Prostate gland (tissue), 2 donors: ENCODE measurements at regions not wholly inside any gene's neighbourhood (a gene's known extent, or its start where the extent isn't known, plus 50 kb on each side); places are given as distances from the start of the nearest gene placed in this dataset.

Experiments
- DNase-seq: peaks from one replicate; pipeline ENCODE4 v3.0.0-alpha.2; 2019; ENCODE audit warnings: low spot score
- H3K27ac ChIP-seq, 2 donors: fragments of 200-600 bp; sonication (generic); 2 replicates each; pipeline ENCODE4 v1.5.1; 2017 to 2019
- H3K27me3 ChIP-seq: fragments of 200-600 bp; sonication (generic); replicated peaks from 2 replicates; pipeline ENCODE4 v1.5.1; 2019; ENCODE audit not compliant: insufficient read depth
- H3K36me3 ChIP-seq, 2 donors: fragments of 200-600 bp; sonication (generic); 1 replicate in 1 of 2; 2 replicates in 1 of 2; pipeline versions ENCODE4 v1.5.1 to v1.8.1; 2017 to 2019
- H3K4me1 ChIP-seq: fragments of 200-600 bp; sonication (generic); replicated peaks from 2 replicates; pipeline ENCODE4 v1.5.1; 2019
- H3K4me3 ChIP-seq, 2 donors: fragments of 200-600 bp; sonication (generic); 2 replicates each; pipeline ENCODE4 v1.5.1; 2017 to 2019
- H3K9me3 ChIP-seq: fragments of 200-600 bp; sonication (generic); 2 replicates; pipeline ENCODE4 v1.5.1; 2017
- POLR2A ChIP-seq: fragments of 450-650 bp; IDR thresholded peaks from one replicate; pipeline ENCODE4 v1.6.1; 2016; ENCODE audit warnings: antibody characterized with exemption, mild to moderate bottlenecking
- POLR2AphosphoS5 ChIP-seq: sonication (generic); formaldehyde crosslinking; IDR thresholded peaks from one replicate; pipeline ENCODE4 v1.6.1; 2017; ENCODE audit warnings: antibody characterized with exemption
- whole genome bisulfite sequencing: methylation state at CpG from one replicate; pipeline ENCODE4 v1.1.5; 2018; 5-methylcytosine and 5-hydroxymethylcytosine counted together
- intact Hi-C: fragments of 100-400 bp; cut with DNase I; formaldehyde crosslinking; loops from one replicate; pipeline ENCODE4 v1.14.2; 2022
- TF ChIP-seq, protein P1 (sequence below), 4 experiments: fragments of 200-600 bp in 2 of 4; fragments of 450-650 bp in 2 of 4; sonication (generic) in 2 of 4; IDR thresholded peaks; 1 replicate in 3 of 4; 2 replicates in 1 of 4; pipeline ENCODE4 v1.5.1; 2016 to 2019; ENCODE audit warnings: antibody characterized with exemption in 4 of 4, mild to moderate bottlenecking in 2 of 4, moderate library complexity in 2 of 4

DNA sequence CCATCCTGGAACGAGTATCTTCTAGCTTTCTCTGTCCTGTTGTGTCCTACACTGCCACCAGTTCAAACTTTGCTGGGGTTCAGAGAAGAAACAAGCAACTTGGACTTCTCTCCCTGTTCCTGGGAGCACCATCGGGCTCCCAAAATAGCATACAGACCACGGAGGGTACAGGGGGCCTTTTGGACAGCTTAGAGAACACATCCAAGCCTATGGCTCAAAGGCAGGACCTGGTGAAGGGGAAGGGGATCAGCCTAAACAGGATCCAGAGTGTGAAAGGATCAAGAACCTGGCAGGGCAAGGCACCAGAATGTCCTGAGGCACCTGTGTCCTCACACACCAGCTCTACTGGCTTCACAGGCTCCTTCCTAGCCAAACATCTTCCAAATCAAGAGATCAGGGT, 1336.5 kb downstream of the UQCRFS1 start:
- Histone ChIP-seq H3K36me3 (no peaks in the 10 kb centered on the region), H3K27ac (no peak overlapping the region), H3K9me3 (no peaks in the 10 kb centered on the region), H3K4me3 (no peak overlapping the region), H3K27me3 (no peaks in the 10 kb centered on the region), H3K4me1 (no peaks in the 10 kb centered on the region)
- no peak for DNase-seq
- intact Hi-C loops = no loop called here
- WGBS = 79% methylated on average over 3 of the region's 3 CpGs
- TF ChIP-seq, protein P1, sequence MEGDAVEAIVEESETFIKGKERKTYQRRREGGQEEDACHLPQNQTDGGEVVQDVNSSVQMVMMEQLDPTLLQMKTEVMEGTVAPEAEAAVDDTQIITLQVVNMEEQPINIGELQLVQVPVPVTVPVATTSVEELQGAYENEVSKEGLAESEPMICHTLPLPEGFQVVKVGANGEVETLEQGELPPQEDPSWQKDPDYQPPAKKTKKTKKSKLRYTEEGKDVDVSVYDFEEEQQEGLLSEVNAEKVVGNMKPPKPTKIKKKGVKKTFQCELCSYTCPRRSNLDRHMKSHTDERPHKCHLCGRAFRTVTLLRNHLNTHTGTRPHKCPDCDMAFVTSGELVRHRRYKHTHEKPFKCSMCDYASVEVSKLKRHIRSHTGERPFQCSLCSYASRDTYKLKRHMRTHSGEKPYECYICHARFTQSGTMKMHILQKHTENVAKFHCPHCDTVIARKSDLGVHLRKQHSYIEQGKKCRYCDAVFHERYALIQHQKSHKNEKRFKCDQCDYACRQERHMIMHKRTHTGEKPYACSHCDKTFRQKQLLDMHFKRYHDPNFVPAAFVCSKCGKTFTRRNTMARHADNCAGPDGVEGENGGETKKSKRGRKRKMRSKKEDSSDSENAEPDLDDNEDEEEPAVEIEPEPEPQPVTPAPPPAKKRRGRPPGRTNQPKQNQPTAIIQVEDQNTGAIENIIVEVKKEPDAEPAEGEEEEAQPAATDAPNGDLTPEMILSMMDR (IDR thresholded peaks at IDR 0.05) = no peak
- TF ChIP-seq POLR2AphosphoS5 (no peak), POLR2A (no peak)

DNA sequence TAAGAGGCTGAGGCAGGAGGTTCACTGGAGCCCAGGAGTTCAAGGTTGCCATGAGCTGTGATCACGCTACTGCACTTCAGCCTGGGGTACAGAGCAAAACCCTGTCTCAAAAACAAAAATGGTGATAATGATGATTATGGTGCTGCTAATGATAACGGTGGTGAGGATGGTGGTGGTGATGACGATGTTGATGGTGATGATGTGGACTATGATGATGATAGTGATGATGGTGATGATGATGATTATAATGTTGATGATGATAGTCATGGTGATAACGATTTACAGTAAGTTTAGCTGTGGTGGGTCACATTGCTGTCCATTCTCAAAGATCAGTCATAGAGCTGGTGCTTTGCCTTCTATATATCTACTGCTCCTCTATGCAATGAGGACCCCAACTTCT, 1340.6 kb downstream of the UQCRFS1 start:
- H3K36me3 ChIP-seq = no peaks in the 10 kb centered on the region
- intact Hi-C loops = no loop called here

DNA sequence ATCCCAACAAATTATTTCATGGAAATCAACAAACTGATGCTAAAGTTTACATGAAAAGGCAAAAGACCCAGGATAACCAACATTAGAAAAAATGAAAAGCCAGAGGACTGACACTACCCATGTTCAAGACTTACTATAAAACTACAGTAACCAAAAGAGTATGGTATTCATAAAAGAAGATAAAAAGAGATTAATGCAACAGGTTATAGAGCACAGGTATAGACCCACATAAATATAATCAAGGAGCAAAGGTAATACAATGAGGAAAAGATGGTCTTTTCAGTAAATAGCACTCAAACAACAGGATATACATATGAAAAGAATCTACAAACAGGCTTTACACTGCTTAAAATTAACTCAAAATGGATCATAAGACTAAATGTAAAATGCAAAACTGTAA, 1342.7 kb downstream of the UQCRFS1 start:
- Histone ChIP-seq H3K4me3 (no peak overlapping the region), H3K9me3 (no peaks in the 10 kb centered on the region), H3K27me3 (no peaks in the 10 kb centered on the region), H3K27ac (no peak overlapping the region), H3K36me3 (no peaks in the 10 kb centered on the region), H3K4me1 (no peaks in the 10 kb centered on the region)
- no peak for DNase-seq
- intact Hi-C loops = no loop called here
- no peak for TF ChIP-seq POLR2A
- TF ChIP-seq, protein P1 (IDR thresholded peaks at IDR 0.05) = no peak
- no peak for TF ChIP-seq POLR2AphosphoS5

More for the DNA sequence above, 1340.6 kb downstream of the UQCRFS1 start:
- no peak for DNase-seq
- TF ChIP-seq POLR2A (no peak), POLR2AphosphoS5 (no peak)
- TF ChIP-seq, protein P1 (IDR thresholded peaks at IDR 0.05) = no peak
- H3K4me3 ChIP-seq = no peak overlapping the region
- no peaks in the 10 kb centered on the region for H3K9me3 ChIP-seq
- no peaks in the 10 kb centered on the region for H3K27me3 ChIP-seq
- no peak overlapping the region for H3K27ac ChIP-seq
- WGBS = 90% methylated on average over 4 of the region's 4 CpGs
- no peaks in the 10 kb centered on the region for H3K4me1 ChIP-seq

DNA sequence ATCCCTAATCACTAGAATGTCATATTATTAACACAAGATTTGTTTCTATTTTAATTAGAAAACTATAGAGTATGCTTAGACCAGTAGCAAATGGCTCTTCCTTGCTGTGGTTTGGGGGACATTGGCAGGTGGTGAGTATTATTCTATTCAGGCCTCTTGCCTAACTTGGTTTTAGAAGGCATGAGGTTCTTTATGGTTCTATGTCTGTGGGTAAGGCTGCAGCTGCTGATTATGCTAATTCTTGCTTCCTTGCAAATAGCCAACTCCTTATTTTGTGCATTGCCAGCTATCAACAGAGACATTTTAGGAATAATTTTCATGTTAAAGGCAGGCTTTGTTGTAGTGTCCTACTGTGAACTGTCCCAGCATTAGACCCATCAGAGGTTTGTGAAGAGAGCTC, 1344.9 kb downstream of the UQCRFS1 start:
- Histone ChIP-seq H3K27ac (no peak overlapping the region), H3K36me3 (no peaks in the 10 kb centered on the region), H3K27me3 (no peaks in the 10 kb centered on the region), H3K4me1 (no peaks in the 10 kb centered on the region), H3K9me3 (no peaks in the 10 kb centered on the region), H3K4me3 (no peak overlapping the region)
- intact Hi-C loops = no loop called here
- TF ChIP-seq, protein P1 (IDR thresholded peaks at IDR 0.05) = no peak
- TF ChIP-seq POLR2A = no peak
- no peak for TF ChIP-seq POLR2AphosphoS5
- DNase-seq = no peak

DNA sequence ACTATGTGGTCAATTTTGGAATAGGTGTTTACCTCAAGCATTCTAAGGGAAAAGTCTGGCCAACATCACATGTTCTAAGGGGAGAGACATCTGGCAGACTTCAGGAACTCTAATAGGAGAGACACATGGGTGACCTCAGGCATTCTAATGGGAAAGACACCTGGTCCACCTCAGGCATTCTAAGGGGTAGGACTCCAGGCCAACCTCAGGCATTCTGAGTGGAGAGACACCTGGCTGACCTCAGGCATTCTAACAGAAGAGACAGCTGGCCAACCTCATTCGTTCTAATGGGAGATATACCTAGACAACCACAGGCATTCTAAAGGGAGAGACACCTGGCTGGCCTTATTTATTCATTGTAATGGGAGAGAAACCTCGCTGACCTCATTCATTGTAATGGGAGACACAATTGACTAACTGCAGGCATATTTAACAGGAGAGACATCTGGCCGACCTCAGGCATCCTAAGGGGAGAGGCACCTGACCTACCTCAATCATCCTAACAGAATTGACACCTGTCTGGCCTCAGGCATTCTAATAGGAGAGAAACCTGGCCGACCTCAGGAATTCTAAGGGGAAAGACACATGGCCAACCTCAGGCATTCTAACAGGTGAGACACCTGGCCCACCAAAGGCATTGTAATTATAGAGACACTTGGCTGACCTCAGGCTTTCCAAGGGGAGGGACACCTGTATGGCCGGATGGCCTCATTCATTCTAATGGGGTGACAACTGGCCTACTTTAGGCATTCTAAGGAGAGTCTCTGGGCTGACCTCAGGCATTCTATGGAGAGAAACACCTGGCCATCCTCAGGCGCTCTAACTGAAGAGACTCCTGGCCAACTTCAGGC, 1346.8 kb downstream of the UQCRFS1 start:
- Histone ChIP-seq H3K4me3 (no peak overlapping the region), H3K27me3 (no peaks in the 10 kb centered on the region), H3K4me1 (no peaks in the 10 kb centered on the region), H3K36me3 (no peaks in the 10 kb centered on the region), H3K27ac (no peak overlapping the region), H3K9me3 (no peaks in the 10 kb centered on the region)
- TF ChIP-seq POLR2AphosphoS5 = no peak
- TF ChIP-seq, protein P1 (IDR thresholded peaks at IDR 0.05) = no peak
- no peak for TF ChIP-seq POLR2A
- WGBS = 86% methylated on average over 6 of the region's 6 CpGs
- DNase-seq = no peak
- intact Hi-C loops = no loop called here
